SH-SY5Y (cell line): ENCODE measurements at regions not wholly inside any gene's neighbourhood (a gene's known extent, or its start where the extent isn't known, plus 50 kb on each side); places are given as distances from the start of the nearest gene placed in this dataset.

Experiments
- GATA2 ChIP-seq: IDR thresholded peaks from 2 replicates; pipeline ENCODE4 v1.6.1; 2011; ENCODE audit warnings: mild to moderate bottlenecking, low read depth, low read length
- GATA3 ChIP-seq: IDR thresholded peaks from 2 replicates; pipeline ENCODE4 v1.6.1; 2011; ENCODE audit warnings: low read depth, mild to moderate bottlenecking, low read length, moderate library complexity

DNA sequence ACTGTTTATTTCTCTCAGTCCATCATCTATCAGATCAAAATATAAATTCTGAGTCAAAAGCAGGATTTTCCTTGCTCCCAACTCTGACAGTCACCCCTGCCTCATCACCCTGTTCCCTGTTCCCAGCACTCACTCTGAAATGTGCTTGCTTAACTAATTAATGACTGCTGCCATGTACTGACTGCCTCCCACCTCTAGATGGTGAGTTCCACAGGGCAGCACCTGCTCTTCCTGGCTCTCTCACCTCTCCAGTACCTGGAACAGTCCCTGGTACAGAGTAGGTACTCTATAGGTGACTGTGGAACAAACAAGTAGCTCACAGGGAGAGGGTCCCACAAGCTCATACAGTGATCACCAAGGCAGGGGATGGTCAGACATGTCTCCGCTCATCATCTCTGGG, 114.3 kb upstream of the C16orf82 start:
- TF ChIP-seq GATA3, result no peak
- TF ChIP-seq GATA2, result no peak

DNA sequence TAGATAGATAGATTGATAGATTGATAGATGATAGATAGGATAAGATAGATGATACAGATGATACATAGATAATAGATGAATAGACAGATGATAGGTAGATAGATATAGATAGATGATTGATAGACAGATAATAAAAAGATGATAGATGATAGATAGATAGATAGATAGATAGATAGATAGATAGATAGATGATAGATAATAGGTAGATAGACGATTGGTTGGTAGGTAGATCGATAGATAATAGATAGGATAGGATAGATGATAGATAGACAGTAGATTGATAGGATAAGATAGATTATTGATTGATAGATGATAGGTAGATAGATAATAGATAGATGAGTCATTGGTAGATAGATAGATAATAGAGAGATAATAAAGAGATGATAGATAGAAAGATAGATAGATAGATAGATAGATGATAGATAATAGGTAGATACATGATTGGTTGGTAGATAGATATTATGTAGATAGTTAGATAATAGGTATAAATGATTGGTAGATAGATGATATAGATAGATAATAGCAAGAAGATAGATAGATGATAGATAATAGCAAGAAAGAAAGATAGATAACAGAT, 109.4 kb upstream of the C16orf82 start:
- TF ChIP-seq GATA2 (no peak), GATA3 (no peak)

DNA sequence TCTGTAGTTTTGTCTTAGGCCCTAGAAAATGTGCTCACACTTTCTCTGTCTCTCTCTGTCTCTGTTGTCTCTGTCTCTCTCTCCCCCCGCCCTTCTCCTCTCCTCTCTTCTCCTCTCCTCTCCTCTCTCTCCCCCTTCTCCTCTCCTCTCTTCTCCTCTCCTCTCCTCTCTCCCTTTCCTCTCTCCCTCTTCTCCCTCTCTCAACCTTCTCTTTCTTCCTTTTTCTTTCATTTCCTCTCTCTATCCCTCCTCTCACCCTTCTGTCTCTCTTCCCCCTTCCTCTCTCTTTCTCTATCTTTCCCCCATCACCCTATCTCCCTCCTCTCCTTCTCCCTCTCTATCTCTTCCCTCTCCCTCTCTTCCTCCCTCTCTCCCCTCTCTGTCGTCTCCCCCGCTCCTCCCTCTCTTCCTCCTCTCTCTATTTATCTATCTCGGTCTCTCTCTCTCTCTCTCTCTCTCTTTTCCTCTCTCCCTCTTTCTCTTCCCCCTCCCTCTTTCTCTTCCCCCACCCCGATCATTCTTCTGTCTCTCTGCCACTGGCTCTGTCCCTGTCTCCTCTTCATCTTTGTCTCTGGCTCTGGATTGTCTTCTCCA, 107.2 kb upstream of the C16orf82 start:
- no peak for TF ChIP-seq GATA3
- TF ChIP-seq GATA2, result no peak

DNA sequence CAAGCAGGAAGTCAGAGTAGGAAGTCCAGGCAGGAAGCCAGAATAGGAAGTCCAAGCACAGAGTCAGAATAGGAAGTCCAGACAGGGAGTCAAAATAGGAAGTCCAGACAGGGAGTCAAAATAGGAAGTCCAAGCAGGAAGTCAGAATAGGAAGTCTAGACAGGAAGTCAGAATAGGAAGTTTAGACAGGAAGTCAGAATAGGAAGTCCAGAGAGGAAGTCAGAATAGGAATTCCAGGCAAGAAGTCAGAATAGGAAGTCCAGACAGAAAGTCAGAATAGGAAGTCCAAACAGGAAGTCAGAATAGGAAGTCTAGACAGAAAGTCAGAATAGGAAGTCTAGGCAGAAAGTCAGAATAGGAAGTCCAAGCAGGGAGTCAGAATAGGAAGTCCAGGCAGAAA, 105.3 kb upstream of the C16orf82 start:
- TF ChIP-seq GATA3 (no peak), GATA2 (no peak)

DNA sequence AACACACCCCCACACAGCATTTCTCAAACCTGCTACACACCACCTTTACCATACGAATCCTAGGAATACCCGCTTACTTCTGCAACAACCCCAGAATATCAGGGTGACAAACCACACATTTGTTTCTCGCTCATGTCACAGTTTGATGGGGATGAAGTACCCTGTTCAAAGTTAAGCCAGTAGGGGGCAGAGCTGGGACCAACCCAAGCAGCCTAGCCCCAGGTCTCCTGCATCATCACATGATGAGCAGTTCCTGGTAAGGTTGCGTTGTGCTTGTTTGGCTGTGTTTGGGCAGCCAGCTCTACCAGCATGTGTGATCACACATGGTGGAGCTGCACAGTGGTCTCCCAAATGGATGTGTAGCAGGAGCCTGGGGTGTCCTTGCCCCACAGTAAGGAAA, 103.6 kb upstream of the C16orf82 start:
- TF ChIP-seq GATA2, result no peak
- no peak for TF ChIP-seq GATA3

DNA sequence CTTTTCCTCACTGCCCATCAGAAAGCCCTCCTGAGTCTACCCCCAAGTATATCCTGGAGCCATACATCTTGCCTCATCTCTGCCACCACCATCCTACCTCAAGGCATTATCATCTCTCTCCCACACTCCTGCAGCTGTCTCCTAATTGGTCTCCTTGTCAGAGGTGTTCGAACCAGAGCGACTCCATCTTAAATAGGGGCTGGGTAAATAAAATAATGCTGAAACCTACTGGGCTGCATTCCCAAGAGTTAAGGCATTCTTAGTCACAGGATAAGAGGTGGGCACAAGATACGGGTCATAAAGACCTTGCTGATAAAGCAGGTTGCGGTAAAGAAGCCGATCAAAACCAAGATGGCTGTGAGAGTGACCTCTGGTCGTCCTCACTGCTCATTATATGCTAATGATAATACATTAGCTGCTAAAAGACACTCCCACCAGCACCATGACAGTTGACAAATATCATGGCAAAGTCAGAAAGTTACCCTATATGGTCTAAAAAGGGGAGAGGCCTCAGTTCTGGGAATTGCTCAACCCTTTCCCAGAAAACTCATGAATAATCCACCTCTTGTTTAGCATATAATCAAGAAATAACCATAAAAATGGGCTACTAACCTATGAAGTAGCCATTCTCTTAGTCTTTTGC, 97.0 kb upstream of the C16orf82 start:
- no peak for TF ChIP-seq GATA2

DNA sequence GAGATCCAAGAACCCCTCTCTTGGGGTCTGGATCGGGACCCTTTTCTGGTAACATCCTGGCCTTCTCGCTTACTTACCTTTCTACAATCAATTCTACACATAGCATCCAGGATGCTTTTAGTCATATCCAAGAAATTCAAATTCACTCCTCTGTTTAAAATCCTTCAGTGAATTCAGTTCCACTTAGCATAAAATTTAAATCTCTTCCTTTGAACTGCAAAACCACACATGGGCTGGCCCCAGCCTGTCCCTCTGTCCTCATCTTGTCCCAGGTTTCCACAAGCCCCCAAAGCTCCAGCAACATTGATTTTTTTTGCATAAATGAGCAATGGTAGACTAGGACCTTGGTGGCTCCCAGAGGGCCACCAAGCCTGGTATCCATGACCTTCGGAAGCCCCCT, 96.4 kb upstream of the C16orf82 start:
- no peak for TF ChIP-seq GATA2
- TF ChIP-seq GATA3, result no peak

DNA sequence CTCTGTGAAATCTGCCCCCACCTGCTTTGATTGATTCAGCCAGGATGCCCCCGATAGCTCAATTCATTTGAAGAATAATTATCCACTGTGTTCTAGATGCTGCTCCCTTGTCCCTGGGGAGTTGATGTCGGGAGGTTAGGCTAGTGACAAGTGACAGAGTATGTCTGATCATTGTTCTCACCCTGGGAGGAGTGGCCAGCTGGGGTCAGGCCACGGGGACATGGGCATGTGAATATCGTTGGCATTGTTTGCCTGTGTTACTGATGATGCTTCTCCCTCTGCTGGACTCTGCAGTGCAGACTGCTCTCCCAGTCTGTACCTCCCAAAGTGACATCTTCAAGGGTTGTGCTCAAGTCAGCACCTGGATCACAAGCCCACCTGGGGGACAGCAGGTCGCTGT, 89.9 kb upstream of the C16orf82 start:
- TF ChIP-seq GATA2, result no peak
- TF ChIP-seq GATA3, result no peak

DNA sequence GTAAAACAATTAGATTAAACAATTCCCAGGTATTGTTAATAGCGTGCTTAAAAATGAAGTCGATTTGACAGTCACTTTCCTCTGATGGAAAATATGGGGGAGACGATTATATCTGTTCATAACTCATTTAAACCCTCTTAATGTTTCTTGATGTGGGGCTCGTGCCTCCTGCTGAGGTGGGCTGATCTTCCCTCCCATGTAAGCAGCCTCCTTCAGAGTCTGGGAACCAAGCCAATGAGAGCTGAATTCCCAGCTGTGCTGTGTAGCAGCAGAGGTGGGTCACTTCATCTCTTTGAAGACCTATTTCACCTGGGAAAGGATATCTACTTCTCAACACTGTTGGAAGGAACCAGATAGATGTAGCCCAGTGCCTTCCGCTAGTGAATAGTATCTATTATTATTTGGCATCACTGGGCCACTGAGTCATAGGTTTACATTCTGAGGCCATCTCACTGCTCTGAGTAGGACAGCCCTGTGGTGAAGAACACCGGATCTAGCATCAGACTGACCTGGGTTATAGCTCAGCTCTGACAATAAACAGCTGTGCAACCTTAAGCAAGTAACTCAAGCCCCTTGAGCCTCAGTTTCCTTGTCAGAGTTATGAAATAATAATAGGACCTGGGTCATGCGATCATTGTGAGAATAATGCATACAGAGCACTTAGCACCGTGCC, 85.3 kb upstream of the C16orf82 start:
- TF ChIP-seq GATA3 (no peak), GATA2 (no peak)

DNA sequence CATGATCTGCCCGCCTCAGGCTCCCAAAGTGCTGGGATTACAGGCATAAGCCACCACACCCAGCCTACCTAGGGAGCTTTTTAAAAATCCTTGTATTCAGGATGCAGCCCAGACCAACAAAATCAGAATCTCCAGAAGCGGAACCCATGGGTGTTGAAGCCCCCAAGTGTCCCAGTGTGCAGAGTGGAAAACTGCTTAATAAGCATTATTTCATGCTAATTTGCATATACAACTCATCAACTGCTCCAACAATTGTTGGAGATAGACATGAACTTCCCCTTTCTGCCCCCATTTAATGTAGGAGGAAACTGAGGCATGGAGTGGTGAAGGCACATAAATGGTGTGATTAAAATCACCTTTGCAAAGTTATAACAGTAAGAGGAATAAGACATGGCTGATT, 84.3 kb upstream of the C16orf82 start:
- no peak for TF ChIP-seq GATA3
- TF ChIP-seq GATA2, result no peak

DNA sequence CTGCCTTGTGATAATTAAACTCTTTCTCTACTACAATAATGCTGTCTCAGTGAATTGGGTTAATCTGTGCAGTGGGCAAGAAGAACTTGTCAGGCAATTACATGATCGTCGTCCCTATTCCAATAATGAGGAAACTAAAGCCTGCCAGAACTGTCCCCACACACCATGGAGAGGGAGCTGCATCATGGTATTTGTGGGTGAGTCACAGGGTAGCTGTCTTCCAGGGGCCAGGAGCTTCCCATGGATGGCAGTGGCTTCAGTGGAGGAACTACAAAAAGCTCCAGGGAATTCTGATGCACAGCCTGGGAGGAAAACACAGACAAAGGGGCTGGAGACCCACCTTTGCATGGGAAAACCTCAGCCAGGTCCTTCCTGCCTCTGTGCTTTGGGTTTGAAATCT, 83.3 kb upstream of the C16orf82 start:
- TF ChIP-seq GATA2 (no peak), GATA3 (no peak)

DNA sequence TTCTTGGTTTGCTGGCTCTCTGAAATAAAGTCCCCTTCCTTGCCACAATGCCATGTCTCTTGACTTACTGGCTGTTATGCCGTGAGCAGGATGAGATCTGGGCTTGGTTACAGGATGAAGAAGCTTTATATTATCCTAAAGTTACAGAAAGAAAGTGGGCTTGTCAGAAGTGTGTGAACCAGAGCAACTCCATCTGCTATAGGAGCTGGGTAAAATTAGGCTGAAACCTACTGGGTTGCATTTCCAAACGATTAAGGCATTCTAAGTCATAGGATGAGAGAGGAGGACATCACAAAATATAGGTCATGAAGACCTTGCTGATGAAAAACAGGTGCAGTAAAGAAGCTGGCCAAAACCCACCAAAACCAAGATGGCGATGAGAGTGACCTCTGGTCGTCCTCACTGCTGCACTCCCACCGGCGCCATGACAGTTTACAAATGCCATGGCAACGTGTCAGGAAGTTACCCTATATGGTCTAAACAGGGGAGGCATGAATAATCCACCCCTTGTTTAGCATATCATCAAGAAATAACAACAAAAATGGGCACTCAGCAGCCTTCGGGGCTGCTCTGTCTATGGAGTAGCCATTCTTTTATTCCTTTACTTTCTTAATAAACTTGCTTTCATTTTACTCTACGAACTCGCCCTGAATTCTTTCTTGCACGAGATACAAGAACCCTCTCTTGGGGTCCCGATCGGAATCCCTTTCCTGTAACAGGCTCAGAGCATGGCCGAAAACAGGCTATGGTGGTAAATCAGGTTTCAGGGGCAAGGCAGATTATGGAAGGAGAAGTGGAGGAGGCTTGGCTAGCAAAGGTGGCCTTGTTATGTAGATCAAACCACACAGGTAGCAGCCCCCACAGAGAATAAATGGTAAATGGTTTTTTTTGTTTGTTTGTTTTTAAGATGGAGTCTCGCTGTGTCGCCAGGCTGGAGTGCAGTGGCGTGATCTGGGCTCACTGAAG, 81.3 kb upstream of the C16orf82 start:
- no peak for TF ChIP-seq GATA3
- TF ChIP-seq GATA2, result no peak

DNA sequence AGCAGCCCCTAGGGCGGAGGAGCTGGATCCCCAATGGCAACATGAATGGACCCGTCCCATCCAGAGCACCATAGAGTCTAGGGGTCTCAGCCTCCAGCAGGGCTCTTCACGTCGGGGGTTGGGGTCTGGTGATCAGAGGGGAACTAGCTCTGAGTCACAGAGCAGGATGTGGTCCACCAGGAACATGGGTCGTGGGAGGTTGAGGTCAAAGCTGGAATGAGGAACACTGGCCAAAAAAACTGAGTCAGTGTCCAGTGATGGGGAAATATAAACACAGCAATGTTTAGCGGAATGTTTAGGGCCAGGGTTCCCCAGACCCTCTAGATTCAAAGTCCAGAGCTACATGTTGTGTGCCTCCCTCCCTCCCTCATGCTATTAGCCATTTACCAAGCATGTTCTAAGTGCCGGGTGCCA, 79.1 kb upstream of the C16orf82 start:
- TF ChIP-seq GATA2, result no peak
- TF ChIP-seq GATA3, result no peak

DNA sequence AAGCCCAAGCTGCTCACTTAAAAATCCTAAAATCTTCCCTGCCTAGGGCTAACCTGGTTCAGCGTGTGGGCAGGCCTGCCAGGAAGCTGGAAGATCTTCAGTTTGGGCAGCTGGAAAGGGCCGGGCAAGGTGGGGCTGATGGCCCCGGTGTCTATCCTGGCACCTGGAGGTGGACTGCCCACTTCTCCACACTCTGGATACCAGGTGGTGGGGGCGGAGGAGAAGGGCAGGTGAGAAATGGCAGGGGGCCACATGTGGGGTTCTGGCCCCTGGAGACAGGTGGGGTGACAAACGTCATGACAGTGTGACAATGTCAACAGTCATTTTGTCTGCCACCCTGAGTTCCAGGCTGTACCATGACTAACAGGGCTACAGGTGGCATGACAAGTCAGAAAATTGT, 78.5 kb upstream of the C16orf82 start:
- no peak for TF ChIP-seq GATA3
- no peak for TF ChIP-seq GATA2
